B cell (primary cell): ENCODE measurements at regions not wholly inside any gene's neighbourhood (a gene's known extent, or its start where the extent isn't known, plus 50 kb on each side); places are given as distances from the start of the nearest gene placed in this dataset.
"Not testable (repeated sequence)": the region's sequence is repeated elsewhere in the genome, so short reads cannot be mapped to it uniquely, and the experiment has no call there.

Experiments used
- ATAC-seq: fragments of 200-7000 bp; cut with Tn5 transposase; one replicate; pipeline ENCODE4 v1.10.0; 2021; ENCODE audit warnings: low read depth, mild to moderate bottlenecking, moderate number of reproducible peaks, moderate library complexity
- CTCF ChIA-PET: fragments of 350-600 bp; sonication (Branson Sonifier 250); formaldehyde crosslinking; loops from one replicate; lab custom pipeline; 2021; ENCODE audit warnings: antibody characterized with exemption, inconsistent platforms; lab: Charles Lee
- POLR2A ChIA-PET: fragments of 350-600 bp; sonication (Branson Sonifier 250); formaldehyde crosslinking; loops from one replicate; lab custom pipeline; 2021; ENCODE audit warnings: antibody characterized with exemption; lab: Charles Lee
- DNase-seq: peaks from one replicate; pipeline ENCODE4 v3.0.0; 2013
- H2AFZ ChIP-seq: 2 replicates; pipeline ENCODE4 v1.6.1; 2012; ENCODE audit warnings: mild to moderate bottlenecking, low read depth, low read length; ENCODE audit not compliant: insufficient read depth, poor library complexity, severe bottlenecking
- H3K27ac ChIP-seq, 2 donors: 1 replicate in 1 of 2; 2 replicates in 1 of 2; pipeline ENCODE4 v1.5.1; 2012 to 2013; ENCODE audit warnings: low read length in 2 of 2, mild to moderate bottlenecking in 2 of 2, moderate library complexity in 1 of 2
- H3K27me3 ChIP-seq, 4 experiments: fragments of 200-600 bp in 1 of 4; sonication (generic) in 1 of 4; replicated peaks in 1 of 4; 1 replicate in 2 of 4; 2 replicates in 2 of 4; pipeline versions ENCODE4 v1.6.1 to v1.7.0; 2013 to 2016; ENCODE audit warnings: low read length in 3 of 4, mild to moderate bottlenecking in 2 of 4, mixed read lengths in 1 of 4, moderate library complexity in 1 of 4; ENCODE audit not compliant: insufficient read depth in 4 of 4, control insufficient read depth in 3 of 4; ENCODE audit errors: control extremely low read depth in 1 of 4
- H3K36me3 ChIP-seq, 2 experiments: replicated peaks in 1 of 2; 1 replicate in 1 of 2; 2 replicates in 1 of 2; pipeline versions ENCODE4 v1.6.1 to v1.7.1; 2013; ENCODE audit warnings: low read length in 1 of 2; ENCODE audit not compliant: insufficient read depth in 2 of 2, control insufficient read depth in 1 of 2; ENCODE audit errors: control extremely low read depth in 1 of 2, extremely low read depth in 1 of 2
- H3K4me1 ChIP-seq, 2 donors: fragments of 200-600 bp in 1 of 2; sonication (generic) in 1 of 2; 1 replicate in 1 of 2; 2 replicates in 1 of 2; pipeline versions ENCODE4 v1.5.1 to v1.6.1; 2013 to 2017; ENCODE audit warnings: low read length in 2 of 2; ENCODE audit not compliant: control insufficient read depth in 2 of 2, insufficient read depth in 2 of 2
- H3K4me2 ChIP-seq: replicated peaks from 2 replicates; pipeline ENCODE3; 2012; ENCODE audit warnings: mild to moderate bottlenecking, low read depth, low read length; ENCODE audit not compliant: poor library complexity, severe bottlenecking
- H3K4me3 ChIP-seq, 5 experiments: fragments of 200-600 bp in 1 of 5; sonication (generic) in 1 of 5; 1 replicate in 3 of 5; 2 replicates in 2 of 5; pipeline versions ENCODE4 v1.5.1 to v1.7.0; 2011 to 2016; ENCODE audit warnings: low read length in 4 of 5, mild to moderate bottlenecking in 4 of 5, low read depth in 2 of 5, control low read depth in 1 of 5, moderate library complexity in 1 of 5; ENCODE audit not compliant: insufficient read depth in 1 of 5; ENCODE audit errors: control extremely low read depth in 1 of 5, extremely low read depth in 1 of 5
- H3K79me2 ChIP-seq: fragments of 200-600 bp; sonication (generic); one replicate; pipeline ENCODE4 v1.6.0; 2016; ENCODE audit warnings: low read length; ENCODE audit not compliant: control insufficient read depth, insufficient read depth
- H3K9ac ChIP-seq: fragments of 200-600 bp; sonication (generic); 2 replicates; pipeline ENCODE4 v1.6.1; 2017; ENCODE audit warnings: mild to moderate bottlenecking, low read length, moderate library complexity
- H3K9me3 ChIP-seq, 3 donors: one replicate each; pipeline versions ENCODE4 v1.6.1 to v1.7.1; 2013; ENCODE audit warnings: low read length in 2 of 3; ENCODE audit not compliant: control insufficient read depth in 2 of 3, insufficient read depth in 1 of 3; ENCODE audit errors: control extremely low read depth in 1 of 3
- H4K20me1 ChIP-seq: 2 replicates; pipeline ENCODE4 v1.6.0; 2012; ENCODE audit warnings: mild to moderate bottlenecking, low read length; ENCODE audit not compliant: insufficient read depth, control insufficient read depth, poor library complexity, severe bottlenecking
- H3K27ac Mint-ChIP-seq: one replicate; pipeline ENCODE4 v1.8.0; 2021; ENCODE audit warnings: mixed read lengths
- H3K27me3 Mint-ChIP-seq: one replicate; pipeline ENCODE4 v1.8.0; 2021; ENCODE audit warnings: mixed read lengths
- H3K4me1 Mint-ChIP-seq: one replicate; pipeline ENCODE4 v1.8.0; 2021; ENCODE audit warnings: mixed read lengths
- H3K4me3 Mint-ChIP-seq: one replicate; pipeline ENCODE4 v1.8.0; 2021; ENCODE audit warnings: mixed read lengths
- H3K9me3 Mint-ChIP-seq: one replicate; pipeline ENCODE4 v1.8.0; 2022; ENCODE audit warnings: mixed read lengths; ENCODE audit not compliant: insufficient read depth
- CTCF ChIP-seq: fragments of 200-600 bp; IDR thresholded peaks from one replicate; pipeline ENCODE4 v1.8.0; 2022; ENCODE audit warnings: antibody characterized with exemption, mild to moderate bottlenecking
- EZH2 ChIP-seq: IDR thresholded peaks from 2 replicates; pipeline ENCODE4 v1.6.1; 2012; ENCODE audit warnings: borderline replicate concordance, low read depth, mild to moderate bottlenecking, moderate library complexity, low read length; ENCODE audit not compliant: insufficient read depth, poor library complexity, severe bottlenecking
- WGBS: methylation state at CpG from one replicate; pipeline ENCODE4 v1.1.5; 2013; ENCODE audit warnings: missing lambda C conversion rate; ENCODE audit not compliant: insufficient coverage; 5-methylcytosine and 5-hydroxymethylcytosine counted together
- intact Hi-C: fragments of 100-400 bp; cut with micrococcal nuclease; formaldehyde crosslinking; loops from one replicate; pipeline ENCODE4 v1.10.0; 2022

- Mint-ChIP-seq H3K27me3 (peaks cover 9% of the 10 kb centered on the region), H3K4me3 (no peak overlapping the region), H3K9me3 (no peaks in the 10 kb centered on the region), H3K4me1 (peaks cover 3% of the 10 kb centered on the region), H3K27ac (no peak overlapping the region)
- H3K4me3 ChIP-seq: no peak overlapping the region
- no peak overlapping the region for H3K4me2 ChIP-seq
- no peaks in the 10 kb centered on the region for H3K36me3 ChIP-seq
- H3K9ac ChIP-seq: no peak overlapping the region
- no peaks in the 10 kb centered on the region for H3K9me3 ChIP-seq
- intact Hi-C loops: no loop called here
- peaks cover 0 to 5% (median 0%) of the 10 kb centered on the region in 4 experiments for H3K27me3 ChIP-seq
- H3K27ac ChIP-seq: no peak overlapping the region
- H4K20me1 ChIP-seq: no peaks in the 10 kb centered on the region
- ChIA-PET CTCF (interaction anchor here (0.7 to 3.7 kb wide), 3 partner anchors 15 to 255 kb away, joined by 3 to 24 read pairs (median 4); no protein-coding TSS in a partner anchor), POLR2A (interaction anchor here (0.6 kb wide), 1 partner anchor 33 kb away, joined by 3 read pairs; no protein-coding TSS in a partner anchor)
- TF ChIP-seq EZH2 (no peak), CTCF (no peak)
- 61% methylated on average over 3 of the region's 7 CpGs for WGBS
- peaks cover 5 to 6% of the 10 kb centered on the region in 2 donors for H3K4me1 ChIP-seq
- DNase-seq: no peak
- H2AFZ ChIP-seq: no peak overlapping the region
- H3K79me2 ChIP-seq: no peaks in the 10 kb centered on the region
- no peak for ATAC-seq
These were observed 97.9 kb upstream of the KIF26B start for GRCh38 chr1:245056913-245057312.

GRCh38 chr1:245056296-245056695, 98.5 kb upstream of the KIF26B start:
- WGBS: 100% methylated on average over 3 of the region's 5 CpGs
- H3K4me3 ChIP-seq, H2AFZ ChIP-seq, DNase-seq, POLR2A ChIA-PET, intact Hi-C loops, H3K9me3 ChIP-seq, ATAC-seq, H3K9me3 Mint-ChIP-seq, H3K79me2 ChIP-seq, H3K4me3 Mint-ChIP-seq, H4K20me1 ChIP-seq, H3K27me3 ChIP-seq, H3K4me1 Mint-ChIP-seq, H3K36me3 ChIP-seq, H3K9ac ChIP-seq, H3K27ac Mint-ChIP-seq, H3K4me2 ChIP-seq, H3K27ac ChIP-seq: not testable (repeated sequence)
- peaks cover 11 to 12% of the 10 kb centered on the region in 2 donors for H3K4me1 ChIP-seq
- peaks cover 16% of the 10 kb centered on the region for H3K27me3 Mint-ChIP-seq
- CTCF ChIA-PET: interaction anchor here (0.7 to 3.7 kb wide), 3 partner anchors 14 to 255 kb away, joined by 3 to 24 read pairs (median 3); no protein-coding TSS in a partner anchor
